Smooth muscle cell (in vitro differentiated cells): ENCODE measurements at regions not wholly inside any gene's neighbourhood (a gene's known extent, or its start where the extent isn't known, plus 50 kb on each side); places are given as distances from the start of the nearest gene placed in this dataset.

ENCODE experiments used
- DNase-seq: peaks from one replicate; lab custom pipeline; 2025; ENCODE audit not compliant: unreplicated experiment; lab: John Stamatoyannopoulos, UW
- H2AFZ ChIP-seq: fragments of 200-600 bp; sonication (generic); 2 replicates; pipeline ENCODE4 v1.6.0; 2016; ENCODE audit warnings: antibody characterized with exemption, low read depth, mild to moderate bottlenecking
- H3F3A ChIP-seq: fragments of 200-600 bp; sonication (generic); 2 replicates; pipeline ENCODE4 v1.6.0; 2017; ENCODE audit warnings: antibody characterized with exemption, low read depth
- H3K27ac ChIP-seq: fragments of 200-600 bp; sonication (generic); 2 replicates; pipeline ENCODE4 v1.5.1; 2016; ENCODE audit warnings: low read depth, mild to moderate bottlenecking
- H3K27me3 ChIP-seq: fragments of 200-600 bp; sonication (generic); 2 replicates; pipeline ENCODE4 v1.6.1; 2016; ENCODE audit warnings: low read depth, mild to moderate bottlenecking
- H3K36me3 ChIP-seq: fragments of 200-600 bp; sonication (generic); 2 replicates; pipeline ENCODE4 v1.5.1; 2016; ENCODE audit warnings: low read depth
- H3K4me1 ChIP-seq: fragments of 200-600 bp; sonication (generic); 2 replicates; pipeline ENCODE4 v1.5.1; 2016; ENCODE audit warnings: low read depth
- H3K4me2 ChIP-seq: fragments of 200-600 bp; sonication (generic); 2 replicates; pipeline ENCODE4 v1.6.0; 2016; ENCODE audit warnings: mild to moderate bottlenecking
- H3K4me3 ChIP-seq: fragments of 200-600 bp; sonication (generic); 2 replicates; pipeline ENCODE4 v1.5.1; 2016; ENCODE audit warnings: mild to moderate bottlenecking
- H3K79me2 ChIP-seq: fragments of 200-600 bp; sonication (generic); 2 replicates; pipeline ENCODE4 v1.6.0; 2016; ENCODE audit warnings: low read depth, mild to moderate bottlenecking
- H3K9ac ChIP-seq: fragments of 200-600 bp; sonication (generic); 2 replicates; pipeline ENCODE4 v1.6.0; 2016; ENCODE audit warnings: low read depth
- H3K9me3 ChIP-seq: fragments of 200-600 bp; sonication (generic); replicated peaks from 2 replicates; pipeline ENCODE4 v1.5.1; 2016; ENCODE audit warnings: low read depth
- H4K20me1 ChIP-seq: fragments of 200-600 bp; sonication (generic); 2 replicates; pipeline ENCODE4 v1.6.0; 2016; ENCODE audit warnings: low read depth
- WGBS: methylation state at CpG from one replicate; pipeline ENCODE4 v1.1.7; 2016; ENCODE audit warnings: low lambda C conversion rate; 5-methylcytosine and 5-hydroxymethylcytosine counted together
- TF ChIP-seq, protein P1 (sequence below): fragments of 200-600 bp; sonication (generic); IDR thresholded peaks from 2 replicates; pipeline ENCODE4 v1.5.1; 2017; ENCODE audit warnings: borderline replicate concordance, mild to moderate bottlenecking, antibody characterized with exemption; ENCODE audit not compliant: insufficient read depth, poor library complexity, severe bottlenecking

DNA sequence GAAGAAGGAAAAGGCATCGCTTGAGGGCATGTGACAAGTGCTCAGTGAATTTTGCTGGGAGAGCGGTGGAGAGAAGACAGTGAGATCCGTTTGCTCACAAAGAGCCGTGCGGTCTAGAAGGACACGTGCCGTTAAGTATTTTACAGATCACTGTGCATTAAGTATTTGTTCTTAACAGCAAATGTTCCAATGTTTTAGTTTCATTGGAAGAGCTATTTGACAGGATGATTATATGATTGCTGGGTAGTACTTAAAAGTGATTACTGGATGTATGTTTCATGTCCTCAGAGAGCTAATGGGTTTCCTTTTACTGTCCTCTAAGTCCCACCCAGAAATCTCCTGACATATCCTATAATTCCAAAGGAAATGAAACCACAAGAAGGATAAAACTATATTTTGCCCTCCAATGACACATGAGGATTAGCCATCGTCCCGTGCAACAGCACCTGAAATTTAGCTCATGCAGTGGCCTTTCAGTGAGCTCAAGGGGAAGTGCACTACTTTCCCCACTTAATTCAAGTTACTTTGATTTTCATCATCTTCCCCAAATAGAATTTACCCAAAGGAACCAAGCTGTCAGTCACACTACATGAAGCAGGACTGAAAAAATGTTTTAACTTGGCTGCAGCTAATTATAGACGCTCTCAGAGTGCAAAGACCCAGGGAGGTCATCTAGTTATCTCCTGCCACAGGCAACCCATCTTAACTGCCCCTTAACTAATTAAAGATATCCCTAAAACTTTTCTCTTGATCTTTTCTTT, 80.3 kb downstream of the KLF6 start:
- H3K27me3 ChIP-seq: no peaks in the 10 kb centered on the region
- H3K4me1 ChIP-seq: peaks cover 5% of the 10 kb centered on the region
- H4K20me1 ChIP-seq: no peaks in the 10 kb centered on the region
- H3K27ac ChIP-seq: no peak overlapping the region
- H3K36me3 ChIP-seq: no peaks in the 10 kb centered on the region
- no peaks in the 10 kb centered on the region for H3K79me2 ChIP-seq
- 76% methylated on average over 10 of the region's 10 CpGs for WGBS
- no peaks in the 10 kb centered on the region for H3K9me3 ChIP-seq
- no peak overlapping the region for H3K4me2 ChIP-seq
- H2AFZ ChIP-seq: no peak overlapping the region
- H3K4me3 ChIP-seq: no peak overlapping the region
- DNase-seq: no peak
- H3F3A ChIP-seq: peaks cover 13% of the 10 kb centered on the region
- H3K9ac ChIP-seq: no peak overlapping the region
- TF ChIP-seq, protein P1, sequence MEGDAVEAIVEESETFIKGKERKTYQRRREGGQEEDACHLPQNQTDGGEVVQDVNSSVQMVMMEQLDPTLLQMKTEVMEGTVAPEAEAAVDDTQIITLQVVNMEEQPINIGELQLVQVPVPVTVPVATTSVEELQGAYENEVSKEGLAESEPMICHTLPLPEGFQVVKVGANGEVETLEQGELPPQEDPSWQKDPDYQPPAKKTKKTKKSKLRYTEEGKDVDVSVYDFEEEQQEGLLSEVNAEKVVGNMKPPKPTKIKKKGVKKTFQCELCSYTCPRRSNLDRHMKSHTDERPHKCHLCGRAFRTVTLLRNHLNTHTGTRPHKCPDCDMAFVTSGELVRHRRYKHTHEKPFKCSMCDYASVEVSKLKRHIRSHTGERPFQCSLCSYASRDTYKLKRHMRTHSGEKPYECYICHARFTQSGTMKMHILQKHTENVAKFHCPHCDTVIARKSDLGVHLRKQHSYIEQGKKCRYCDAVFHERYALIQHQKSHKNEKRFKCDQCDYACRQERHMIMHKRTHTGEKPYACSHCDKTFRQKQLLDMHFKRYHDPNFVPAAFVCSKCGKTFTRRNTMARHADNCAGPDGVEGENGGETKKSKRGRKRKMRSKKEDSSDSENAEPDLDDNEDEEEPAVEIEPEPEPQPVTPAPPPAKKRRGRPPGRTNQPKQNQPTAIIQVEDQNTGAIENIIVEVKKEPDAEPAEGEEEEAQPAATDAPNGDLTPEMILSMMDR: no peak

DNA sequence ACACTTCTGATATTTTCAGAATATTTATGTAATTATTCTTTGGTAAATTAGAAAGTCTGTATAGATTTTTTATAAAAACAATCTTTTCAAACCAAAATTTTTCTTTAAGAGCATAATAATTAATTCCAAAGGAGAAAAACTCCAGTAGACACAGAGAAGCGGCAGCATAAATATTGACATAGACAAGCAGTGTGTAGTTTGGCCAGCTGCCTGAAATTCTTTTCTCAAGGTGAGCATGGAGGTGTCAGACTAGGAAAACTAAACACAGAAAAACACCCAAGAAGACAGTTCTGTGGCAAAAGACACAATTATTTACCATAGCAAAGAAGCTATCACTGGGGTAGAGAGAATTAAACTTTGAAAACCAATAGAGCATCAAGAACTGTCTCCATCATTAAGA, 82.4 kb downstream of the KLF6 start:
- Histone ChIP-seq H3K27ac (no peak overlapping the region), H2AFZ (no peak overlapping the region)

DNA sequence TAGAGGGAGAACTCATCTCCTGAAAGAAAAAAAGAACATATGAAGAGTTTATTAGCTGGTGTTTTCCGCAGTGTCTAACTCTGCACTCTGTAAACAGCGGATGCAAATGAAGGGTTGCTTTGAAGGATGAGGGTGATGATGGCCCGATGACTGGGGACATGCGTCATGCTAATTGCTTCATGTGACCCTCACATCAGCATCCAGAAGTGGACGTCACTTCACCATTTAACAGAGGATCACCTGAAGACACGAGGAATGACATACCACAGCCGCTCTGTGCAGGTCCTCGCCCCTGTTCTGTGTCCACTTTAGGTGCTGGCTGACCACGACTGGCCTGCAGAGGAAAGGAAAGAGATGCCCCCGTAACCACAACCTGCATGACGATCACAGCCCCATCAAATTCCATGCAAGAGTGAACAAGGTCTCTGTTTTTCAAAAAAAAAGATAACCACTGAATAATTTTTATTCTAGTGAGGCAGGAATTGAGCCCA, 82.9 kb downstream of the KLF6 start:
- no peaks in the 10 kb centered on the region for H3K9me3 ChIP-seq
- no peak overlapping the region for H3K4me2 ChIP-seq
- TF ChIP-seq, protein P1: no peak
- WGBS: 93% methylated on average over 11 of the region's 11 CpGs
- H3K27me3 ChIP-seq: no peaks in the 10 kb centered on the region
- no peaks in the 10 kb centered on the region for H3F3A ChIP-seq
- H3K79me2 ChIP-seq: no peaks in the 10 kb centered on the region
- H3K36me3 ChIP-seq: no peaks in the 10 kb centered on the region
- H3K4me3 ChIP-seq: no peak overlapping the region
- no peak for DNase-seq
- no peak overlapping the region for H3K27ac ChIP-seq
- H4K20me1 ChIP-seq: no peaks in the 10 kb centered on the region
- no peak overlapping the region for H2AFZ ChIP-seq
- H3K9ac ChIP-seq: no peak overlapping the region
- no peaks in the 10 kb centered on the region for H3K4me1 ChIP-seq

More for the DNA sequence above, 82.4 kb downstream of the KLF6 start:
- Histone ChIP-seq H3K9ac (no peak overlapping the region), H3K4me3 (no peak overlapping the region), H3K27me3 (no peaks in the 10 kb centered on the region), H3K79me2 (no peaks in the 10 kb centered on the region), H3F3A (no peaks in the 10 kb centered on the region), H3K4me1 (no peaks in the 10 kb centered on the region), H3K4me2 (no peak overlapping the region), H3K36me3 (no peaks in the 10 kb centered on the region), H4K20me1 (no peaks in the 10 kb centered on the region), H3K9me3 (no peaks in the 10 kb centered on the region)
- TF ChIP-seq, protein P1: no peak
- 97% methylated on average over 1 of the region's 1 CpG for WGBS
- DNase-seq: no peak

DNA sequence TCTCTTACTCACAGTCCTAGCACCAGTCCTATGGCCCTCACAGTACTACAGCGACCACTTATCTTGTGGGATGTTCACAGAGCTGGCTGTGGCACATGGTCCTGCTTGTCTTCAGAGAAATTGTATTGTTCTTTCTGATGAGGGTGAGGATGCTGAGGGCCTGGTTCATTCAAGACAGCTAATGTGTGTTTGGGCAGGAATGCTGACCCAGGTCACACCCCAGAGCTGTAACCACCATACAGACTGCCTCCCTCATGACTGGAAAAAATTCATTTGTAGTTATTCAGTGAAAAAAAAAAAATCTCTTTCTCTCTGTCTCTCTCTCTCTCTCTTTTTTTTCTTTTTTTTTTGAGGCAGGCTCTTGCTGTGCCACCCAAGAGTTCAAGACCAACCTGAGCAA, 83.5 kb downstream of the KLF6 start:
- H3K36me3 ChIP-seq: no peaks in the 10 kb centered on the region
- H3F3A ChIP-seq: no peaks in the 10 kb centered on the region
- no peak for DNase-seq
- no peaks in the 10 kb centered on the region for H3K4me1 ChIP-seq
- no peak overlapping the region for H3K27ac ChIP-seq
- no peak overlapping the region for H3K4me3 ChIP-seq
- H3K9me3 ChIP-seq: no peaks in the 10 kb centered on the region
- no peaks in the 10 kb centered on the region for H4K20me1 ChIP-seq
- H2AFZ ChIP-seq: no peak overlapping the region
- WGBS: 68% methylated on average over 1 of the region's 1 CpG
- no peak overlapping the region for H3K4me2 ChIP-seq
- H3K9ac ChIP-seq: no peak overlapping the region
- H3K27me3 ChIP-seq: no peaks in the 10 kb centered on the region
- TF ChIP-seq, protein P1: no peak
- H3K79me2 ChIP-seq: no peaks in the 10 kb centered on the region
